Endothelial cell (in vitro differentiated cells): ENCODE measurements at regions not wholly inside any gene's neighbourhood (a gene's known extent, or its start where the extent isn't known, plus 50 kb on each side); places are given as distances from the start of the nearest gene placed in this dataset.

Source experiments
- DNase-seq: peaks from one replicate; pipeline ENCODE4 v3.0.0; 2021; ENCODE audit warnings: low spot score
- H3K27ac Mint-ChIP-seq: one replicate; pipeline ENCODE4 v1.8.0; 2021; ENCODE audit warnings: mixed read lengths, inconsistent platforms; ENCODE audit not compliant: unreplicated experiment
- H3K27me3 Mint-ChIP-seq: one replicate; pipeline ENCODE4 v1.8.0; 2021; ENCODE audit warnings: mild to moderate bottlenecking, moderate library complexity, mixed read lengths, inconsistent platforms; ENCODE audit not compliant: unreplicated experiment
- H3K36me3 Mint-ChIP-seq: one replicate; pipeline ENCODE4 v1.8.0; 2021; ENCODE audit warnings: mild to moderate bottlenecking, low read depth, mixed read lengths, inconsistent platforms; ENCODE audit not compliant: unreplicated experiment
- H3K4me1 Mint-ChIP-seq: one replicate; pipeline ENCODE4 v1.8.0; 2021; ENCODE audit warnings: mild to moderate bottlenecking, mixed read lengths, inconsistent platforms; ENCODE audit not compliant: unreplicated experiment
- H3K4me3 Mint-ChIP-seq: one replicate; pipeline ENCODE4 v1.8.0; 2021; ENCODE audit warnings: mild to moderate bottlenecking, mixed read lengths, inconsistent platforms; ENCODE audit not compliant: unreplicated experiment
- H3K9me3 Mint-ChIP-seq: one replicate; pipeline ENCODE4 v1.8.0; 2021; ENCODE audit warnings: mixed read lengths, inconsistent platforms; ENCODE audit not compliant: unreplicated experiment
- TF ChIP-seq, protein P1 (sequence below): fragments of 200-600 bp; sonication (generic); IDR thresholded peaks from one replicate; pipeline ENCODE4 v1.5.0; 2021; ENCODE audit warnings: antibody characterized with exemption; ENCODE audit not compliant: unreplicated experiment

DNA sequence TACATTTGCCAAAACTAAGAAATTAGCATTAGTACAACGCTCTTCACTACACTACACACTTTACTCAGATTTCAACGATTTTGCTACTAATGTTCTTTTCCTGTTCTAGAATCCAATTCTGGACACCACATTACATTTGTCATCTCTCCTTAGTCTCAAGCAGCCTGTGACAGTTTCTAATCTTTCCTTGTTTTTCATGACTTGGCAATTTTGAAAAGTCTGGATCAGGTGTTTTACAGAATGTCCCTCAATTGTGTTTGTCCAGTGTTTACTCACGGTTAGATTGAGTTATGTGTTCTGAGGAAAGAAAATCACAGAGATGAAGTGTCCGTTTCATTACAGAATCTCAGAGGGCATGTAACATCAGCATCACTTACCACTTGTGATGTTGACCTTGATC is 372.6 kb downstream of the TFAP2A start:
- no peak for DNase-seq
- no peaks in the 10 kb centered on the region for H3K36me3 Mint-ChIP-seq
- H3K27me3 Mint-ChIP-seq, result peaks cover 1% of the 10 kb centered on the region
- no peak overlapping the region for H3K4me3 Mint-ChIP-seq
- no peak overlapping the region for H3K27ac Mint-ChIP-seq
- no peaks in the 10 kb centered on the region for H3K9me3 Mint-ChIP-seq
- peaks cover 4% of the 10 kb centered on the region for H3K4me1 Mint-ChIP-seq
- TF ChIP-seq, protein P1, sequence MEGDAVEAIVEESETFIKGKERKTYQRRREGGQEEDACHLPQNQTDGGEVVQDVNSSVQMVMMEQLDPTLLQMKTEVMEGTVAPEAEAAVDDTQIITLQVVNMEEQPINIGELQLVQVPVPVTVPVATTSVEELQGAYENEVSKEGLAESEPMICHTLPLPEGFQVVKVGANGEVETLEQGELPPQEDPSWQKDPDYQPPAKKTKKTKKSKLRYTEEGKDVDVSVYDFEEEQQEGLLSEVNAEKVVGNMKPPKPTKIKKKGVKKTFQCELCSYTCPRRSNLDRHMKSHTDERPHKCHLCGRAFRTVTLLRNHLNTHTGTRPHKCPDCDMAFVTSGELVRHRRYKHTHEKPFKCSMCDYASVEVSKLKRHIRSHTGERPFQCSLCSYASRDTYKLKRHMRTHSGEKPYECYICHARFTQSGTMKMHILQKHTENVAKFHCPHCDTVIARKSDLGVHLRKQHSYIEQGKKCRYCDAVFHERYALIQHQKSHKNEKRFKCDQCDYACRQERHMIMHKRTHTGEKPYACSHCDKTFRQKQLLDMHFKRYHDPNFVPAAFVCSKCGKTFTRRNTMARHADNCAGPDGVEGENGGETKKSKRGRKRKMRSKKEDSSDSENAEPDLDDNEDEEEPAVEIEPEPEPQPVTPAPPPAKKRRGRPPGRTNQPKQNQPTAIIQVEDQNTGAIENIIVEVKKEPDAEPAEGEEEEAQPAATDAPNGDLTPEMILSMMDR, result no peak

DNA sequence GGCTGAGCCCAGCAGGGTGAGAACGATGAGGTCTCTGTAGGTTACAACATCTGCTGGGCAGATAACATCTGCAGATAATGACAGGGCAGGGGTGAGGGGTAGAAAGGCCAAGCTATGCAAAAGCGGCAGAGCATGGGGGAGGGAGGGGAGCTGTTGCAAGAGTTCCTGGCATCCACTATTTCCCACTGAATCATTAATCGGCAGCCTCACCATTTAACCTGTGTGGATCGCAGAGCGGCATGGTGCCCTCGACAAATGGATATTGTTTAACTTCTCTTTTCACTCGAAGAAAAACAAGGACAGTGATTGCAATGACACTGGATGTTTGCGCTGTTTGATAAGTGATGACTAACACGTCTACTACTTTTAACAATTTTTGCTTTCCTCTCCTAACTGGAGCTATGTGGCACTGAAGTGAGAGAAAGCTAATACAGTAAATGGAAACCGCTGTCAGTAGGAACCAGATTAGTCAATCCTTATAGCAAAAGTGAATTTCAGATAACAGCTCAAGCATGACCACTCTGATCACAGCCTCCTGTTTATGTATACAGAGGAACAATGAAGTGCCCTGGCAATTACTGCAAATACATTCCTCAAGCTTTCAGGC is 381.5 kb downstream of the TFAP2A start:
- TF ChIP-seq, protein P1, result no peak
- Mint-ChIP-seq H3K36me3 (no peaks in the 10 kb centered on the region), H3K4me3 (no peak overlapping the region), H3K9me3 (no peaks in the 10 kb centered on the region), H3K4me1 (peaks cover 6% of the 10 kb centered on the region), H3K27ac (no peak overlapping the region), H3K27me3 (no peaks in the 10 kb centered on the region)
- no peak for DNase-seq

DNA sequence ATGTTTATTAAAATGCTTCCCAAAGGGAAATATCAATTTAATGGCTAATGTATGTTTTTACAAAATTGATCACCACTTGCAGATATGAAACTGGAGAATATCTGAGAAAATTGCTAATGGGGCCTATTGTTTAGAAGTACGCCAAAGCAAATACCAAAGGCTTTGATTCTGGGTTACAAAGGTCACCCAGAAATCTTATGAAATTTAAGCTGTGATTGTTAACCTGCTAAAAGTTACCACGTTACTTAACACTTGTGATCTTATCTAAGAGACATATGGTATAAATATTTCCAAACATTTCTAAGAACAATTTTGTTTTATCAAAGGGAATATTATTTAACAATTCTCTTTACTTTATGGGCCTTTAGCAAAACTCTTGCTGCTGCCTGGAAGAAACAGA is 383.3 kb downstream of the TFAP2A start:
- Mint-ChIP-seq H3K9me3 (no peaks in the 10 kb centered on the region), H3K4me3 (no peak overlapping the region), H3K27ac (no peak overlapping the region), H3K36me3 (no peaks in the 10 kb centered on the region), H3K27me3 (no peaks in the 10 kb centered on the region), H3K4me1 (peaks cover 2% of the 10 kb centered on the region)
- TF ChIP-seq, protein P1, result no peak
- no peak for DNase-seq

DNA sequence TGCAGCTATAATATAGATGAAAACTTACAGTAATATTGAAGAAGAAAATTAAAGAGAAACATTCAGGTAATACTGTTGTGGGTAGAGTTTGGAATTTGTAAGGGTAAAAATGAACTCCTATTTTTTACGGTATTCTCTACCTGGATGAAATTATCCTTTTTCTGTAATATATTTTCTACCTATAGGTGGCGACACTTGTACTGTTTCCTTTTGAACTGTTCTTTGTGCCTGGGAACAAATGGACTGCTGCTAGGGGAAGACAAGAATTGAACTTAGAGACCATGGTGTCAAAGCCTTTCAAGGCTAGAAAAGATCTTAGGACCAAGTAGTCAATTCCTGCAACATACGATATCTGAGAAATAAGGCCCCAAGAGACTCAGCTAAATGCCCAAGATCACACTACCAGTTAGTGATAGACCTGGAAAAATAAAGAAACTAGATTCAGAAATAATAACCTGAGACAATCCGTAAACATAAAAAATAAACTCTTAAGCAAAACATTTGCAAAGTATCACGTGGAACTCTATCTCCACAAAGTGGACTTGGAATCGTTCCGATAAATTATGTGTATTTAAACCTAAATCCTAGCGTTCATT is 383.8 kb downstream of the TFAP2A start:
- TF ChIP-seq, protein P1, result peak; percentile 95
- no peaks in the 10 kb centered on the region for H3K9me3 Mint-ChIP-seq
- no peak overlapping the region for H3K4me3 Mint-ChIP-seq
- H3K4me1 Mint-ChIP-seq, result peaks cover 2% of the 10 kb centered on the region
- H3K36me3 Mint-ChIP-seq, result no peaks in the 10 kb centered on the region
- no peaks in the 10 kb centered on the region for H3K27me3 Mint-ChIP-seq
- no peak for DNase-seq
- H3K27ac Mint-ChIP-seq, result no peak overlapping the region

DNA sequence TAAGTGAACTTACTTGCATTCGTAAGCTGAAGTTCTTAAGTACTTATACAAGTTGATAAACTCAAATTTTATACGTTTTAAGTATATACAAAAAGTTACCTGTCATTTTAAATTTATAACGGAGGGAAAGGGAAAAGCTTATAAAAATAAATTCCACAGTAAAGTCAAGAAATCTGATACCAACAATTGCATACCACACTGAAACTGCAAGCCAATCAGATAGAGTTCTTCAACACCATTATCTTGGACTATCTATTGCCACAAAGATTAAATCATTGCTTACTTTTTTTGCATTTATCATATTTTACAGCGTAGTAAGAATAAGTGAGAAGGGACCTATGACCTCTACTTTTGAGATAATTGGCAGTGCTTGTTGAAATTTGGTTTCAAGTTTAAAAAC is 386.7 kb downstream of the TFAP2A start:
- Mint-ChIP-seq H3K4me1 (peaks cover 2% of the 10 kb centered on the region), H3K4me3 (no peak overlapping the region), H3K27ac (no peak overlapping the region), H3K36me3 (no peaks in the 10 kb centered on the region), H3K27me3 (no peaks in the 10 kb centered on the region), H3K9me3 (no peaks in the 10 kb centered on the region)
- TF ChIP-seq, protein P1, result no peak
- no peak for DNase-seq
